ENCODE measurements at regions not wholly inside any gene's neighbourhood (a gene's known extent, or its start where the extent isn't known, plus 50 kb on each side); places are given as distances from the start of the nearest gene placed in this dataset.

GRCh38 chr12:14057895-14058294 is 76.5 kb upstream of the GRIN2B start:
- TF ChIP-seq EP300 (IDR thresholded peaks at IDR 0.05) (no peak), CTCF (IDR thresholded peaks at IDR 0.05) (no peak), USF2 (IDR thresholded peaks at IDR 0.05) (no peak)
